GM23338 (cell line): ENCODE measurements at regions not wholly inside any gene's neighbourhood (a gene's known extent, or its start where the extent isn't known, plus 50 kb on each side); places are given as distances from the start of the nearest gene placed in this dataset.
"Not testable (repeated sequence)": the region's sequence is repeated elsewhere in the genome, so short reads cannot be mapped to it uniquely, and the experiment has no call there.

Experiments used
- ATAC-seq: fragments of 200-7000 bp; cut with Tn5 transposase; 3 replicates; pipeline ENCODE4 v1.9.1; 2020
- DNase-seq: peaks from one replicate; pipeline ENCODE4 v3.0.0-alpha.2; 2015; ENCODE audit warnings: low spot score
- H2AFZ ChIP-seq: fragments of 200-600 bp; sonication (generic); 2 replicates; pipeline ENCODE4 v1.8.0; 2016; ENCODE audit warnings: antibody characterized with exemption, mild to moderate bottlenecking, moderate library complexity
- H3F3A ChIP-seq: fragments of 200-600 bp; sonication (generic); replicated peaks from 2 replicates; pipeline ENCODE4 v1.8.0; 2017; ENCODE audit warnings: antibody characterized with exemption, mixed run types, low read depth
- H3K27ac ChIP-seq: fragments of 200-600 bp; sonication (generic); 2 replicates; pipeline ENCODE4 v1.6.1; 2016; ENCODE audit warnings: low read depth
- H3K27me3 ChIP-seq: fragments of 200-600 bp; sonication (generic); 2 replicates; pipeline ENCODE4 v1.8.0; 2016; ENCODE audit warnings: mild to moderate bottlenecking, mixed run types, moderate library complexity; ENCODE audit not compliant: insufficient read depth
- H3K36me3 ChIP-seq: fragments of 200-600 bp; sonication (generic); 2 replicates; pipeline ENCODE4 v1.8.0; 2016; ENCODE audit warnings: mild to moderate bottlenecking; ENCODE audit not compliant: insufficient read depth
- H3K4me1 ChIP-seq: fragments of 200-600 bp; sonication (generic); 2 replicates; pipeline ENCODE4 v1.8.0; 2016; ENCODE audit warnings: mild to moderate bottlenecking, moderate library complexity; ENCODE audit not compliant: insufficient read depth
- H3K4me2 ChIP-seq: fragments of 200-600 bp; sonication (generic); 2 replicates; pipeline ENCODE4 v1.7.1; 2017; ENCODE audit warnings: mixed run types
- H3K4me3 ChIP-seq: fragments of 200-600 bp; sonication (generic); 2 replicates; pipeline ENCODE4 v1.6.1; 2016; ENCODE audit warnings: mixed run types
- H3K79me2 ChIP-seq: fragments of 200-600 bp; sonication (generic); replicated peaks from 2 replicates; pipeline ENCODE4 v1.8.0; 2017; ENCODE audit warnings: mild to moderate bottlenecking; ENCODE audit not compliant: insufficient read depth
- H3K9me2 ChIP-seq: fragments of 200-600 bp; sonication (generic); 2 replicates; pipeline ENCODE4 v1.8.0; 2017; ENCODE audit not compliant: insufficient read depth
- H4K20me1 ChIP-seq: fragments of 200-600 bp; sonication (generic); replicated peaks from 2 replicates; pipeline ENCODE4 v1.8.0; 2017; ENCODE audit warnings: mild to moderate bottlenecking; ENCODE audit not compliant: insufficient read depth
- H3K27ac Mint-ChIP-seq: 2 replicates; pipeline ENCODE4 v1.8.0; 2020; ENCODE audit warnings: inconsistent platforms, mild to moderate bottlenecking, moderate library complexity, mixed read lengths
- H3K27me3 Mint-ChIP-seq: 3 replicates; pipeline ENCODE4 v1.8.0; 2022; ENCODE audit warnings: low read depth, mild to moderate bottlenecking, moderate library complexity, mixed read lengths, inconsistent platforms; ENCODE audit not compliant: insufficient read depth, poor library complexity
- H3K36me3 Mint-ChIP-seq: 3 replicates; pipeline ENCODE4 v1.8.0; 2021; ENCODE audit warnings: low read depth, mild to moderate bottlenecking, inconsistent platforms, moderate library complexity, mixed read lengths
- H3K4me1 Mint-ChIP-seq: 3 replicates; pipeline ENCODE4 v1.8.0; 2020; ENCODE audit warnings: mild to moderate bottlenecking, inconsistent platforms, mixed read lengths
- H3K4me3 Mint-ChIP-seq: 3 replicates; pipeline ENCODE4 v1.8.0; 2021; ENCODE audit warnings: moderate library complexity, mild to moderate bottlenecking, inconsistent platforms, mixed read lengths
- H3K9me3 Mint-ChIP-seq: 3 replicates; pipeline ENCODE4 v1.8.0; 2020; ENCODE audit warnings: moderate library complexity, mild to moderate bottlenecking, inconsistent platforms, mixed read lengths

DNA sequence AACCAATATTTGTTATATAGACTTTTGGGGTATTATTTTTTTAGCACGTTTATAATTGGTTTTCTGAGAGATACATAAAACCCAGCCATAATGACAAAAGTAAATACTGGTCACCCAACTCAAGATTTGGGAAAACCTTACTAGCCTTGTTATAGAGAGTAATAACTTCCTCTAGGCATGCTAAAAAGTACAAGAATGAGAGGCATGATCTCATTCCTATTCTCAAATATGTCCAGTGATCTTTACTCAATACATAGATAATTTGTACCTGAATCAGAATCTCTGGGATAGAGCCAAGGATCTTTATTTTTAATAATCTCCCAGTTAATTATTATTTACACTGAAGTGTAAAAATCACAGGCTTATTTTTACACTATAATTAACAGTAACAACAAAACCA lies 395.5 kb downstream of the TGIF2LY start:
- H3K27ac Mint-ChIP-seq, H3K27me3 Mint-ChIP-seq, ATAC-seq, H3K4me3 Mint-ChIP-seq, H4K20me1 ChIP-seq, H3K4me1 ChIP-seq, H3K27ac ChIP-seq, H3F3A ChIP-seq, H3K4me2 ChIP-seq, H3K27me3 ChIP-seq, H3K79me2 ChIP-seq, H3K36me3 ChIP-seq, H3K9me2 ChIP-seq, H3K4me3 ChIP-seq, H3K36me3 Mint-ChIP-seq, H3K9me3 Mint-ChIP-seq, H3K4me1 Mint-ChIP-seq, DNase-seq, H2AFZ ChIP-seq: not testable (repeated sequence)

DNA sequence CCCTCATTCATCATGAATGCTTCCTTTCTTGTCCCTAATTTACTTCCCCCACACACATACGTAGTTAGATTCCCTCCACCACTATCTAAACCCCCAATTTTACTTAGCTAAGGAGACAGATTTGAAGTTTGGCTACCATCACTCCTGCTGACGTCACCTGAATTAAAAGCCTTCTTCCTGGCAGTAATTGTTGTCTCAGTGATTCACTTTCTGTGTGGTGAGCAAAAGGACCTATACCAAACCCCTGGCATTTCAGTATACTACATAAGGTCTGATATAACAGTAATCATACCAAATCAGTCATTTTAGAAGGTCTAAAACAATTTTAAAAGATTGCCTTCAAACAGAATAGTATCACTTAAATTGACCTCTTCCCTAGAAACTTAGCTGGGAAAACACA lies 396.1 kb downstream of the TGIF2LY start:
- not testable (repeated sequence) for H3F3A ChIP-seq, H3K4me3 ChIP-seq, ATAC-seq, H3K27me3 ChIP-seq, H3K27ac ChIP-seq, H3K4me1 ChIP-seq, H3K9me3 Mint-ChIP-seq, H3K79me2 ChIP-seq, H3K36me3 Mint-ChIP-seq, H3K36me3 ChIP-seq, DNase-seq, H2AFZ ChIP-seq, H3K4me2 ChIP-seq, H3K4me3 Mint-ChIP-seq, H3K27me3 Mint-ChIP-seq, H3K4me1 Mint-ChIP-seq, H3K9me2 ChIP-seq, H4K20me1 ChIP-seq, H3K27ac Mint-ChIP-seq

DNA sequence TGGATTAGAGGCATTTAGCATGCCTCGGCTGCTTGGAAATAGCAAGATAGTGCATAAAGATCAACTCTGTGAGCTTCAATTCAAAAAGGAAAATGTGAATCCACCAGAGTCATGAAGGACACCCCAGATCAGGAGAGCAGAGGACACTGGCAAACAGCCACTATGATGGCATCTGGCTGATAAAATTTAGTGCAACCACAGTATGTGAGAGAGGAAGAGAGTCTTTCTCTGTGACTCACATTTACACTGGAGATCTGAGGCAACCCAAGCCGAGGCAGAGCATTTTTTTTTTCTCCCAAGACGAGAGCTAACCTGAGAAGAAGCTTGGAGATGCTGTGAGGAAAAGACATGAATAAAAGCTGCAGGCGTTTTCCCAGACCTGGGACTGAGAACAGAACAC lies 401.9 kb downstream of the TGIF2LY start:
- not testable (repeated sequence) for H3K4me1 Mint-ChIP-seq, H3K27me3 Mint-ChIP-seq, ATAC-seq, H3K4me3 ChIP-seq, H3K79me2 ChIP-seq, H3K4me2 ChIP-seq, H3F3A ChIP-seq, H3K27ac Mint-ChIP-seq, H3K36me3 ChIP-seq, H3K4me1 ChIP-seq, H3K9me3 Mint-ChIP-seq, DNase-seq, H3K27ac ChIP-seq, H3K9me2 ChIP-seq, H3K36me3 Mint-ChIP-seq, H3K27me3 ChIP-seq, H3K4me3 Mint-ChIP-seq, H4K20me1 ChIP-seq, H2AFZ ChIP-seq

DNA sequence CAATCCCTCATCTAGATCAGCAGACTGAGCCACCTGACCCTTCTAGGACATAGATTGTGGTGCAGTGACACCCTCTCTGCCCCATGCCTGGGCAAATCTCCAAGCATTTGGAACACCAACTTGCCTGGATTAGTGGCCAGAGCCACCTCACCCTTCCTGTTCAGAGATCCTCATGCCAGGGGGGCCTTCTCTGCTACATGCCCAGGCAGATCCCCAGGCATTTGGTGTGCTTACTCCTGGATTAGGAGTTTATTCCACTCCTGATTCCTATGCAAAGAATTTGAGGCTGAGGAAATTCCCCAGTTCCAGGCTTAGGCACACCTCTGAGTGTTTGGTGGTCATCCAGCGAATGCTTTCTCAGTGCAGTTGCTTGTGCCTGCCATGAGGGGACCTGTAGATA lies 402.9 kb downstream of the TGIF2LY start:
- not testable (repeated sequence) for H3K79me2 ChIP-seq, H3K4me1 ChIP-seq, H3K36me3 Mint-ChIP-seq, H3K27ac Mint-ChIP-seq, H3K27me3 Mint-ChIP-seq, H3K4me3 ChIP-seq, H2AFZ ChIP-seq, H3K27me3 ChIP-seq, H3K4me2 ChIP-seq, H3F3A ChIP-seq, H3K4me1 Mint-ChIP-seq, H3K9me2 ChIP-seq, H3K27ac ChIP-seq, H3K36me3 ChIP-seq, H3K9me3 Mint-ChIP-seq, H4K20me1 ChIP-seq, ATAC-seq, H3K4me3 Mint-ChIP-seq
- DNase-seq: peak; percentile 0
